GM23338 (cell line): ENCODE measurements at regions not wholly inside any gene's neighbourhood (a gene's known extent, or its start where the extent isn't known, plus 50 kb on each side); places are given as distances from the start of the nearest gene placed in this dataset.

ENCODE experiments used
- ATAC-seq: fragments of 200-7000 bp; cut with Tn5 transposase; 3 replicates; pipeline ENCODE4 v1.9.1; 2020
- DNase-seq: peaks from one replicate; pipeline ENCODE4 v3.0.0-alpha.2; 2015; ENCODE audit warnings: low spot score
- H2AFZ ChIP-seq: fragments of 200-600 bp; sonication (generic); 2 replicates; pipeline ENCODE4 v1.8.0; 2016; ENCODE audit warnings: antibody characterized with exemption, mild to moderate bottlenecking, moderate library complexity
- H3F3A ChIP-seq: fragments of 200-600 bp; sonication (generic); replicated peaks from 2 replicates; pipeline ENCODE4 v1.8.0; 2017; ENCODE audit warnings: antibody characterized with exemption, mixed run types, low read depth
- H3K27ac ChIP-seq: fragments of 200-600 bp; sonication (generic); 2 replicates; pipeline ENCODE4 v1.6.1; 2016; ENCODE audit warnings: low read depth
- H3K27me3 ChIP-seq: fragments of 200-600 bp; sonication (generic); 2 replicates; pipeline ENCODE4 v1.8.0; 2016; ENCODE audit warnings: mild to moderate bottlenecking, mixed run types, moderate library complexity; ENCODE audit not compliant: insufficient read depth
- H3K36me3 ChIP-seq: fragments of 200-600 bp; sonication (generic); 2 replicates; pipeline ENCODE4 v1.8.0; 2016; ENCODE audit warnings: mild to moderate bottlenecking; ENCODE audit not compliant: insufficient read depth
- H3K4me1 ChIP-seq: fragments of 200-600 bp; sonication (generic); 2 replicates; pipeline ENCODE4 v1.8.0; 2016; ENCODE audit warnings: mild to moderate bottlenecking, moderate library complexity; ENCODE audit not compliant: insufficient read depth
- H3K4me2 ChIP-seq: fragments of 200-600 bp; sonication (generic); 2 replicates; pipeline ENCODE4 v1.7.1; 2017; ENCODE audit warnings: mixed run types
- H3K4me3 ChIP-seq: fragments of 200-600 bp; sonication (generic); 2 replicates; pipeline ENCODE4 v1.6.1; 2016; ENCODE audit warnings: mixed run types
- H3K79me2 ChIP-seq: fragments of 200-600 bp; sonication (generic); replicated peaks from 2 replicates; pipeline ENCODE4 v1.8.0; 2017; ENCODE audit warnings: mild to moderate bottlenecking; ENCODE audit not compliant: insufficient read depth
- H3K9me2 ChIP-seq: fragments of 200-600 bp; sonication (generic); 2 replicates; pipeline ENCODE4 v1.8.0; 2017; ENCODE audit not compliant: insufficient read depth
- H4K20me1 ChIP-seq: fragments of 200-600 bp; sonication (generic); replicated peaks from 2 replicates; pipeline ENCODE4 v1.8.0; 2017; ENCODE audit warnings: mild to moderate bottlenecking; ENCODE audit not compliant: insufficient read depth
- H3K27ac Mint-ChIP-seq: 2 replicates; pipeline ENCODE4 v1.8.0; 2020; ENCODE audit warnings: inconsistent platforms, mild to moderate bottlenecking, moderate library complexity, mixed read lengths
- H3K27me3 Mint-ChIP-seq: 3 replicates; pipeline ENCODE4 v1.8.0; 2022; ENCODE audit warnings: low read depth, mild to moderate bottlenecking, moderate library complexity, mixed read lengths, inconsistent platforms; ENCODE audit not compliant: insufficient read depth, poor library complexity
- H3K36me3 Mint-ChIP-seq: 3 replicates; pipeline ENCODE4 v1.8.0; 2021; ENCODE audit warnings: low read depth, mild to moderate bottlenecking, inconsistent platforms, moderate library complexity, mixed read lengths
- H3K4me1 Mint-ChIP-seq: 3 replicates; pipeline ENCODE4 v1.8.0; 2020; ENCODE audit warnings: mild to moderate bottlenecking, inconsistent platforms, mixed read lengths
- H3K4me3 Mint-ChIP-seq: 3 replicates; pipeline ENCODE4 v1.8.0; 2021; ENCODE audit warnings: moderate library complexity, mild to moderate bottlenecking, inconsistent platforms, mixed read lengths
- H3K9me3 Mint-ChIP-seq: 3 replicates; pipeline ENCODE4 v1.8.0; 2020; ENCODE audit warnings: moderate library complexity, mild to moderate bottlenecking, inconsistent platforms, mixed read lengths
- ETS1 ChIP-seq: IDR thresholded peaks from 2 replicates; pipeline ENCODE4 v1.6.1; 2016; ENCODE audit warnings: antibody characterized with exemption
- NANOG ChIP-seq: IDR thresholded peaks from 2 replicates; pipeline ENCODE4 v1.6.1; 2016; ENCODE audit warnings: antibody characterized with exemption, borderline replicate concordance
- REST ChIP-seq: IDR thresholded peaks from one replicate; pipeline ENCODE4 v1.6.1; 2018; ENCODE audit warnings: antibody characterized with exemption; ENCODE audit not compliant: unreplicated experiment
- STAT1 ChIP-seq: IDR thresholded peaks from one replicate; pipeline ENCODE4 v1.6.1; 2016; ENCODE audit warnings: antibody characterized with exemption; ENCODE audit not compliant: unreplicated experiment
- ZNF331 ChIP-seq: fragments of 250-450 bp; sonication (Bioruptor Pico); IDR thresholded peaks from 2 replicates; pipeline ENCODE4 v1.5.0; 2020; ENCODE audit warnings: low read depth, mild to moderate bottlenecking, moderate library complexity
- ZNF462 ChIP-seq: fragments of 250-450 bp; sonication (Bioruptor Pico); IDR thresholded peaks from 2 replicates; pipeline ENCODE4 v1.5.0; 2020; ENCODE audit warnings: mild to moderate bottlenecking, moderate library complexity

- Histone ChIP-seq H3K4me3 (no peak overlapping the region), H3K9me2 (no peaks in the 10 kb centered on the region), H3F3A (no peaks in the 10 kb centered on the region), H3K27ac (no peak overlapping the region), H4K20me1 (no peaks in the 10 kb centered on the region), H3K36me3 (no peaks in the 10 kb centered on the region), H3K4me1 (no peaks in the 10 kb centered on the region), H3K79me2 (no peaks in the 10 kb centered on the region), H3K4me2 (no peak overlapping the region), H2AFZ (no peak overlapping the region), H3K27me3 (no peaks in the 10 kb centered on the region)
- no peaks in the 10 kb centered on the region for H3K27me3 Mint-ChIP-seq
- peaks cover 6% of the 10 kb centered on the region; the same call in 2 of the 3 replicates for H3K4me1 Mint-ChIP-seq
- no peak for ATAC-seq
- H3K9me3 Mint-ChIP-seq, result no peaks in the 10 kb centered on the region
- no peaks in the 10 kb centered on the region for H3K36me3 Mint-ChIP-seq
- TF ChIP-seq ETS1 (no peak), NANOG (no peak), ZNF462 (no peak), ZNF331 (CRISPR knock-in tag) (no peak), REST (no peak), STAT1 (no peak)
- no peak for DNase-seq
- H3K27ac Mint-ChIP-seq, result no peak overlapping the region
- H3K4me3 Mint-ChIP-seq, result no peak overlapping the region
These were observed 1094.9 kb downstream of the SLC6A15 start for GRCh38 chr12:83817730-83818129.
